ENCODE measurements at regions not wholly inside any gene's neighbourhood (a gene's known extent, or its start where the extent isn't known, plus 50 kb on each side); places are given as distances from the start of the nearest gene placed in this dataset.
A peak's percentile ranks its signal among the peaks of the same experiment; 100 is the strongest.

GRCh38 chr1:4002741-4003140, 102.7 kb upstream of the C1orf174 start:
- Histone ChIP-seq H3K4me3 (ENCODE audit: low read depth in 2 of 2, low read length in 2 of 2) (no peak overlapping the region), H3K27me3 (ENCODE audit: control insufficient read depth, insufficient read depth, low read length) (no peaks in the 10 kb centered on the region), H3K9me3 (ENCODE audit: control insufficient read depth, insufficient read depth, low read depth, low read length) (no peaks in the 10 kb centered on the region), H3K4me1 (ENCODE audit: control insufficient read depth, insufficient read depth, low read length) (no peaks in the 10 kb centered on the region), H3K36me3 (ENCODE audit: control insufficient read depth, insufficient read depth, low read length) (no peaks in the 10 kb centered on the region), H3K27ac (ENCODE audit: low read length) (no peak overlapping the region)
- intact Hi-C loops (cut with micrococcal nuclease; ENCODE audit: unreplicated experiment) (no loop called here), in situ Hi-C loops (cut with HindIII; ENCODE audit: low pct_unique_long_range_greater_than_20kb, low sequenced_read_pairs) (no loop called here)
- ChIA-PET POLR2A (no interaction called here), CTCF (no interaction called here)
- no peak for TF ChIP-seq TCF7L2 (IDR thresholded peaks at IDR 0.05; ENCODE audit: low read depth, low read length)
- TF ChIP-seq, protein P1, sequence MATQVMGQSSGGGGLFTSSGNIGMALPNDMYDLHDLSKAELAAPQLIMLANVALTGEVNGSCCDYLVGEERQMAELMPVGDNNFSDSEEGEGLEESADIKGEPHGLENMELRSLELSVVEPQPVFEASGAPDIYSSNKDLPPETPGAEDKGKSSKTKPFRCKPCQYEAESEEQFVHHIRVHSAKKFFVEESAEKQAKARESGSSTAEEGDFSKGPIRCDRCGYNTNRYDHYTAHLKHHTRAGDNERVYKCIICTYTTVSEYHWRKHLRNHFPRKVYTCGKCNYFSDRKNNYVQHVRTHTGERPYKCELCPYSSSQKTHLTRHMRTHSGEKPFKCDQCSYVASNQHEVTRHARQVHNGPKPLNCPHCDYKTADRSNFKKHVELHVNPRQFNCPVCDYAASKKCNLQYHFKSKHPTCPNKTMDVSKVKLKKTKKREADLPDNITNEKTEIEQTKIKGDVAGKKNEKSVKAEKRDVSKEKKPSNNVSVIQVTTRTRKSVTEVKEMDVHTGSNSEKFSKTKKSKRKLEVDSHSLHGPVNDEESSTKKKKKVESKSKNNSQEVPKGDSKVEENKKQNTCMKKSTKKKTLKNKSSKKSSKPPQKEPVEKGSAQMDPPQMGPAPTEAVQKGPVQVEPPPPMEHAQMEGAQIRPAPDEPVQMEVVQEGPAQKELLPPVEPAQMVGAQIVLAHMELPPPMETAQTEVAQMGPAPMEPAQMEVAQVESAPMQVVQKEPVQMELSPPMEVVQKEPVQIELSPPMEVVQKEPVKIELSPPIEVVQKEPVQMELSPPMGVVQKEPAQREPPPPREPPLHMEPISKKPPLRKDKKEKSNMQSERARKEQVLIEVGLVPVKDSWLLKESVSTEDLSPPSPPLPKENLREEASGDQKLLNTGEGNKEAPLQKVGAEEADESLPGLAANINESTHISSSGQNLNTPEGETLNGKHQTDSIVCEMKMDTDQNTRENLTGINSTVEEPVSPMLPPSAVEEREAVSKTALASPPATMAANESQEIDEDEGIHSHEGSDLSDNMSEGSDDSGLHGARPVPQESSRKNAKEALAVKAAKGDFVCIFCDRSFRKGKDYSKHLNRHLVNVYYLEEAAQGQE (IDR thresholded peaks at IDR 0.05; ENCODE audit: insufficient read depth in 1 of 2, low read depth in 2 of 2, low read length in 1 of 2): no peak
- TF ChIP-seq POLR2AphosphoS5 (IDR thresholded peaks at IDR 0.05; ENCODE audit: low read depth, low read length): no peak
- TF ChIP-seq SIN3A (IDR thresholded peaks at IDR 0.05; ENCODE audit: borderline replicate concordance, insufficient read depth, low read depth, low read length): no peak
- TF ChIP-seq, protein P2, sequence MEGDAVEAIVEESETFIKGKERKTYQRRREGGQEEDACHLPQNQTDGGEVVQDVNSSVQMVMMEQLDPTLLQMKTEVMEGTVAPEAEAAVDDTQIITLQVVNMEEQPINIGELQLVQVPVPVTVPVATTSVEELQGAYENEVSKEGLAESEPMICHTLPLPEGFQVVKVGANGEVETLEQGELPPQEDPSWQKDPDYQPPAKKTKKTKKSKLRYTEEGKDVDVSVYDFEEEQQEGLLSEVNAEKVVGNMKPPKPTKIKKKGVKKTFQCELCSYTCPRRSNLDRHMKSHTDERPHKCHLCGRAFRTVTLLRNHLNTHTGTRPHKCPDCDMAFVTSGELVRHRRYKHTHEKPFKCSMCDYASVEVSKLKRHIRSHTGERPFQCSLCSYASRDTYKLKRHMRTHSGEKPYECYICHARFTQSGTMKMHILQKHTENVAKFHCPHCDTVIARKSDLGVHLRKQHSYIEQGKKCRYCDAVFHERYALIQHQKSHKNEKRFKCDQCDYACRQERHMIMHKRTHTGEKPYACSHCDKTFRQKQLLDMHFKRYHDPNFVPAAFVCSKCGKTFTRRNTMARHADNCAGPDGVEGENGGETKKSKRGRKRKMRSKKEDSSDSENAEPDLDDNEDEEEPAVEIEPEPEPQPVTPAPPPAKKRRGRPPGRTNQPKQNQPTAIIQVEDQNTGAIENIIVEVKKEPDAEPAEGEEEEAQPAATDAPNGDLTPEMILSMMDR (IDR thresholded peaks at IDR 0.05): no peak
- BruUV-seq (replicated peaks): no TSS peak
- DNase-seq (ENCODE audit: low read depth, low spot score) (no peak), ATAC-seq (no peak)

GRCh38 chr1:4003846-4004505, 103.9 kb upstream of the C1orf174 start:
- Histone ChIP-seq H3K4me3 (ENCODE audit: low read depth in 2 of 2, low read length in 2 of 2) (no peak overlapping the region), H3K27ac (ENCODE audit: low read length) (no peak overlapping the region), H3K9me3 (ENCODE audit: control insufficient read depth, insufficient read depth, low read depth, low read length) (no peaks in the 10 kb centered on the region), H3K27me3 (ENCODE audit: control insufficient read depth, insufficient read depth, low read length) (no peaks in the 10 kb centered on the region), H3K4me1 (ENCODE audit: control insufficient read depth, insufficient read depth, low read length) (no peaks in the 10 kb centered on the region), H3K36me3 (ENCODE audit: control insufficient read depth, insufficient read depth, low read length) (no peaks in the 10 kb centered on the region)
- ATAC-seq (0 out of 2 replicates have a peak, but pooled peaks have one; percentile 9), DNase-seq (ENCODE audit: low read depth, low spot score) (no peak)
- CTCF ChIA-PET: no interaction called here
- TF ChIP-seq POLR2AphosphoS5 (IDR thresholded peaks at IDR 0.05; ENCODE audit: low read depth, low read length): no peak
- TF ChIP-seq SIN3A (IDR thresholded peaks at IDR 0.05; ENCODE audit: borderline replicate concordance, insufficient read depth, low read depth, low read length): no peak
- TF ChIP-seq TCF7L2 (IDR thresholded peaks at IDR 0.05; ENCODE audit: low read depth, low read length): no peak
- TF ChIP-seq, protein P2 (IDR thresholded peaks at IDR 0.05): no peak
- TF ChIP-seq, protein P1 (IDR thresholded peaks at IDR 0.05; ENCODE audit: insufficient read depth in 1 of 2, low read depth in 2 of 2, low read length in 1 of 2): no peak
- intact Hi-C loops (cut with micrococcal nuclease; ENCODE audit: unreplicated experiment) (no loop called here), in situ Hi-C loops (cut with HindIII; ENCODE audit: low pct_unique_long_range_greater_than_20kb, low sequenced_read_pairs) (no loop called here)
- BruUV-seq (replicated peaks): no TSS peak
- POLR2A ChIA-PET: no interaction called here

Measured in Panc1 (cell line).